ENCODE measurements at regions not wholly inside any gene's neighbourhood (a gene's known extent, or its start where the extent isn't known, plus 50 kb on each side); places are given as distances from the start of the nearest gene placed in this dataset.
"Not testable (repeated sequence)": the region's sequence is repeated elsewhere in the genome, so short reads cannot be mapped to it uniquely, and the experiment has no call there.

DNA sequence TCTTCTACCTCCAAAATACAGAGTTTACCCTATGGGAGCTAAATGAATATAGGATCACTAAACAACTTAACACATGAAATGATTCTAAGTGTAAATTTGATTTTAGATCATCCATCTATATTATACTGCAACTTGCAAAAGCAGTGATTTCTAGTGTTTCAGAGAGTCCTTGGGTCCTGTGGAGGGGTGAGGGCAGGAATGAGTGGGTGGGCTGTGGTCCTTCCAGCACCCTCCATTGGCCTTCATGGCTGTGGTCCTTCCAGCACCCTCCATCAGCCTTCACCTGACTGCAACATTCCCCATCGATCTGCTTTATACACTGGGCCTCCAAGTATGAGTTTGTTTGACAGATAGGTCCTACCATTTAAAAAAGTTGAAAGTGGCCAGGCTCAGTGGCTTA is 70.5 kb downstream of the TTC6 start:
- POLR2A ChIA-PET (ENCODE audit: low non-redundant PET) = no interaction called here
- H3K27ac ChIP-seq = no peak overlapping the region
- TF ChIP-seq, protein P1, sequence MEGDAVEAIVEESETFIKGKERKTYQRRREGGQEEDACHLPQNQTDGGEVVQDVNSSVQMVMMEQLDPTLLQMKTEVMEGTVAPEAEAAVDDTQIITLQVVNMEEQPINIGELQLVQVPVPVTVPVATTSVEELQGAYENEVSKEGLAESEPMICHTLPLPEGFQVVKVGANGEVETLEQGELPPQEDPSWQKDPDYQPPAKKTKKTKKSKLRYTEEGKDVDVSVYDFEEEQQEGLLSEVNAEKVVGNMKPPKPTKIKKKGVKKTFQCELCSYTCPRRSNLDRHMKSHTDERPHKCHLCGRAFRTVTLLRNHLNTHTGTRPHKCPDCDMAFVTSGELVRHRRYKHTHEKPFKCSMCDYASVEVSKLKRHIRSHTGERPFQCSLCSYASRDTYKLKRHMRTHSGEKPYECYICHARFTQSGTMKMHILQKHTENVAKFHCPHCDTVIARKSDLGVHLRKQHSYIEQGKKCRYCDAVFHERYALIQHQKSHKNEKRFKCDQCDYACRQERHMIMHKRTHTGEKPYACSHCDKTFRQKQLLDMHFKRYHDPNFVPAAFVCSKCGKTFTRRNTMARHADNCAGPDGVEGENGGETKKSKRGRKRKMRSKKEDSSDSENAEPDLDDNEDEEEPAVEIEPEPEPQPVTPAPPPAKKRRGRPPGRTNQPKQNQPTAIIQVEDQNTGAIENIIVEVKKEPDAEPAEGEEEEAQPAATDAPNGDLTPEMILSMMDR (conservative IDR thresholded peaks at IDR 0.05; ENCODE audit: low read depth) = no peak
- CTCF ChIA-PET = interaction anchor here (0.6 kb wide), 1 partner anchor 68 kb away, joined by 4 read pairs; no protein-coding TSS in a partner anchor
- DNase-seq (ENCODE audit: low spot score) = no peak

DNA sequence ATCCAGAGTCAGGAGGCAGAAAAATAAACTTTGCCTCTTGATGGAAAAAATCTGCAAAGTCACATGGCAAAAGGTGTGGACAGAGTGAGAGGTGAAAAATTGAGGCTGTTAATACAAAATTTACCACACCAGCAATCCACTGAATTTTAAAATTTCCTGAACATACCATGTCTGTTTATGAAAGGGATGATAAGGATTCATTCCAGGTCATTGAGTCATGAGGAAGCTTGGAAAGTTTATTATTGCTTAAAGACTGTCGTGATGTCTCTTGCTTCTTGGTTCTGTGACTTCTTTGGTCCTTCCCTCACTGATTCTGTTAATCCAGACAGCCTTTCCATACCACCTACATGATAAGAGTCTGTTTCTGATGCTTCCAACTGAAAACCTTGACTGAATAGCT is 73.2 kb downstream of the TTC6 start:
- DNase-seq (ENCODE audit: low spot score) = no peak
- POLR2A ChIA-PET (ENCODE audit: low non-redundant PET) = no interaction called here
- no peak overlapping the region for H3K27ac ChIP-seq
- CTCF ChIA-PET = no interaction called here
- TF ChIP-seq, protein P1 (conservative IDR thresholded peaks at IDR 0.05; ENCODE audit: low read depth) = no peak

DNA sequence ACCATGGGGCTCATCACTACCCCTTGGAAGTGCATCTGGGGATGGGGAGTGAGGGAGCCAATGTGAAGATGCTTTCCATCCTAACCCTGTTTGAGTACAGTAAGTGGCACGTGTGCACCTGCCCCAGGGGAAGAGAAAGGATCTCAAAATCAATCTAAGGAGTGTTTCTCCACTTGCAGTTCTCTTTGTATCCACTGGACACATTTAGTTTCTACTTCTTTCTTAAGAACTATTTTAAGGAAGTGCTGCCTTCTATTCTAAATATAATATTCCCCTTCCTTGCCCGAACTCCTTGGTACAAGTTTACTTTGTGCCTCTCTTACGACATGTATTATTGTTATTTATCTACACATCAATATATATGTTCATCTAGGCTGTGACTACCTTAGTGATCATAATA is 73.8 kb downstream of the TTC6 start:
- POLR2A ChIA-PET (ENCODE audit: low non-redundant PET) = no interaction called here
- TF ChIP-seq, protein P1 (conservative IDR thresholded peaks at IDR 0.05; ENCODE audit: low read depth) = no peak

DNA sequence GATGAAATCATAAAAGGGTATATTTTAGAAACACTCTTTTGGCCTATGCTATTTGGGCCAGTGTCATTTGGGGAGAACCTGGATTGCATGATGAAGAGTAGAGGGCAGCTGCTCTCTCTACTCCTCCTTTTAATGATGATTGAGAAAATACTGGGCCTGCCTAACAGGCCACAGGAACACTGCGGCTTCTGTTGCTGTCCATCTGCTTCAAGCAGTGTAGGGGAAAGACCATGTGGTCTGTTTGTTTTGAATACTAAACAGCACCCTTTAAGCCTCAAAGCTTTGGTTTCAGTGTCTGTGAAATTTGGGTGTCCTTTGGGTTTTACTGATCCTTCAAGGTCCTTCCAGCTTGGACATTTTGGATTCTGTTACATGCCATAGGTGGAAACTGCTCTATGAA is 78.0 kb downstream of the TTC6 start:
- no peak for DNase-seq (ENCODE audit: low spot score)
- H3K27ac ChIP-seq = no peak overlapping the region
- POLR2A ChIA-PET (ENCODE audit: low non-redundant PET) = no interaction called here
- CTCF ChIA-PET = interaction anchor here (0.6 kb wide), 1 partner anchor 1546 kb away, joined by 4 read pairs; no protein-coding TSS in a partner anchor
- TF ChIP-seq, protein P1 (conservative IDR thresholded peaks at IDR 0.05; ENCODE audit: low read depth) = no peak

More for the DNA sequence above, 73.8 kb downstream of the TTC6 start:
- DNase-seq (ENCODE audit: low spot score) = no peak
- CTCF ChIA-PET = no interaction called here
- no peak overlapping the region for H3K27ac ChIP-seq

DNA sequence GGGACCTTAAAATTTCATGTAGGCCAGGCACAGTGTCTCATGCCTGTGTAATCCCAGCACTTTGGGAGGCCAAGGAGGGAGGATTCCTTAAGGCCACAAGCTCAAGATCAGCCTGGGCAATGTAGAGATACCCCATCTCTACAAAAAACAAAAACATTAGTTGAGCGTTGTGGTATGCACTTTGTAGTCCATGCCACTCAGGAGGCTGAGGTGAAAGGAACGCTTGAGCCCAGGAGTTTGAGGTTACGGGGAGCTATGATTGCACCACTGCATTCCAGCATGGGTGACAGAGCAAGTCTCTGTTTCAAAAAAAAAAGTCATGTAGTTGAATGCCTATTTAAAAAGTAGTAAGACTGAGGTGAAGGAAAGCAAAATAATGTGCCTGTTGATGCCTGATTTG is 83.5 kb downstream of the TTC6 start:
- DNase-seq (ENCODE audit: low spot score) = no peak
- ChIA-PET POLR2A (ENCODE audit: low non-redundant PET) (no interaction called here), CTCF (interaction anchor here (0.5 kb wide), 1 partner anchor 1792 kb away, joined by 6 read pairs; no protein-coding TSS in a partner anchor)
- TF ChIP-seq, protein P1 (conservative IDR thresholded peaks at IDR 0.05; ENCODE audit: low read depth) = no peak
- H3K27ac ChIP-seq = no peak overlapping the region

DNA sequence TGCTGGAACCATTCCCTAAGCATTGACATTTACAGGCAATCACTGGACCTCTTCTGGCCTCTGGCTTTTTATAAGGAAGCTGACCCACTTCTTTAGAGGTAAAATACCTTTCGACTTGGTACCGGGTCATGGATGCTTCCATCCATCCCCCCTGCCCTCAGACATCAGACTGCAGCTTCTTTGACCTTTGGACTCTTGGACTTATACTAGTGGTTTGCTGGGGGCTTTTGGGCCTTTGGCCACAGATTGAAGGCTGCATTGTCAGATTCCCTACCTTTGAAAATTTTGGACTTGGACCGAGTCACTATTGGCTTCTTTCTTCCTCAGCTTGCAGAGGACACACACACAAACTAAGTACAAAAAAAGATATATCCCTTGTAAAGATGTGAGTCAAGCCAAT is 86.1 kb downstream of the TTC6 start:
- DNase-seq (ENCODE audit: low spot score) = no peak
- ChIA-PET POLR2A (ENCODE audit: low non-redundant PET) (no interaction called here), CTCF (no interaction called here)
- TF ChIP-seq, protein P1 (conservative IDR thresholded peaks at IDR 0.05; ENCODE audit: low read depth) = no peak
- no peak overlapping the region for H3K27ac ChIP-seq

DNA sequence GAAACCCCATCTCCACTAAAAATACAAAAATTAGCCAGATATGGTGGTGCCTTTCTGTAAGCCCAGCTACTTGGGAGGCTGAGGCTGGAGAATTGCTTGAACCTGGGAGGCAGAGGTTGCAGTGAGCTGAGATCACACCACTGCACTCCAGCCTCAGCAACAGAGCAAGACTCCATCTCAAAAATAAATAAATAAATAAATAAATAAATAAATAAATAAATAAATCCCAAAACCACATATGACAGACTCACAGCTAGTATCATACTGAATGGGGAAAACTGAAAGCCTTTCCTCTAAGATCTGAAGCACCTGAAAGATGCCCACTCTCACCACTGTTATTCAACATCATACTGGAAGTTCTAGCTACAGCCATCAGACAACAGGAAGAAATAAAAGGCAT is 97.3 kb downstream of the TTC6 start:
- CTCF ChIA-PET; POLR2A ChIA-PET (ENCODE audit: low non-redundant PET); DNase-seq (ENCODE audit: low spot score); H3K27ac ChIP-seq: not testable (repeated sequence)

DNA sequence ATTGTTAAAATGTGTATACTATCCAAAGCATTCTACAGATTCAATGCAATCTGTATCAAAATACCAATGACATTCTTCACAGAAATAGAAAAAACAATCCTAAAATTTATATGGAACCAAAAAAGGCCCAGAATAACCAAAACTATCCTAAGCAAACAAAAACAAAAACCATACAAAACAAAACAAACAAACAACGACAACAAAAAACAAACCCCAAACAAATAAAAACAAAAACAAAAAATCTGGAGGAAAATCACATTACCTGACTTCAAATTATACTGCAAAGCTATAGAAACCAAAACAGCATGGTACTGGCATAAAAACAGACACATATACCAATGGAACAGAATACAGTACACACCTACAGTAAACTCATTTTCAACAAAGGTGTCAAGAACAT is 98.0 kb downstream of the TTC6 start:
- CTCF ChIA-PET; POLR2A ChIA-PET (ENCODE audit: low non-redundant PET); H3K27ac ChIP-seq; DNase-seq (ENCODE audit: low spot score): not testable (repeated sequence)

Measured in RWPE1 (cell line).